GM12891 (cell line): ENCODE measurements at regions not wholly inside any gene's neighbourhood (a gene's known extent, or its start where the extent isn't known, plus 50 kb on each side); places are given as distances from the start of the nearest gene placed in this dataset.

Experiments
- DNase-seq: peaks from one replicate; pipeline ENCODE4 v3.0.0; 2011; ENCODE audit warnings: low spot score; ENCODE audit not compliant: insufficient read length
- FAIRE-seq: peaks from 2 replicates; lab custom pipeline; 2011; peaks lifted over from hg19 to GRCh38; lab: Jason Lieb, UNC
- PAX5 ChIP-seq: IDR thresholded peaks from 2 replicates; pipeline ENCODE4 v1.6.1; 2011; ENCODE audit warnings: low read length, moderate library complexity, mild to moderate bottlenecking; ENCODE audit not compliant: insufficient read depth, severe bottlenecking
- POLR2A ChIP-seq: IDR thresholded peaks from 2 replicates; pipeline ENCODE4 v1.6.1; 2011; ENCODE audit warnings: low read depth, low read length, control low read depth
- POLR2AphosphoS5 ChIP-seq: IDR thresholded peaks from 2 replicates; pipeline ENCODE4 v1.6.1; 2011; ENCODE audit warnings: low read depth, low read length, control low read depth
- POU2F2 ChIP-seq: IDR thresholded peaks from 2 replicates; pipeline ENCODE4 v1.6.1; 2011; ENCODE audit warnings: low read depth, mild to moderate bottlenecking, control low read depth, low read length, moderate library complexity
- SPI1 ChIP-seq: IDR thresholded peaks from 2 replicates; pipeline ENCODE4 v1.6.1; 2011; ENCODE audit warnings: low read depth, low read length, control low read depth
- TAF1 ChIP-seq: IDR thresholded peaks from 2 replicates; pipeline ENCODE4 v1.6.1; 2011; ENCODE audit warnings: low read depth, low read length, control low read depth

- FAIRE-seq: no peak
- TF ChIP-seq POLR2A (no peak), TAF1 (no peak), POLR2AphosphoS5 (no peak), PAX5 (no peak), SPI1 (no peak), POU2F2 (no peak)
- no peak for DNase-seq
These were observed 1669.6 kb downstream of the OTOL1 start for GRCh38 chr3:163166197-163166596.

GRCh38 chr3:163159306-163159705 is 1662.7 kb downstream of the OTOL1 start:
- DNase-seq (no peak), FAIRE-seq (no peak)
- TF ChIP-seq POLR2A: no peak
- no peak for TF ChIP-seq POU2F2
- no peak for TF ChIP-seq POLR2AphosphoS5
- TF ChIP-seq SPI1: no peak

DNA sequence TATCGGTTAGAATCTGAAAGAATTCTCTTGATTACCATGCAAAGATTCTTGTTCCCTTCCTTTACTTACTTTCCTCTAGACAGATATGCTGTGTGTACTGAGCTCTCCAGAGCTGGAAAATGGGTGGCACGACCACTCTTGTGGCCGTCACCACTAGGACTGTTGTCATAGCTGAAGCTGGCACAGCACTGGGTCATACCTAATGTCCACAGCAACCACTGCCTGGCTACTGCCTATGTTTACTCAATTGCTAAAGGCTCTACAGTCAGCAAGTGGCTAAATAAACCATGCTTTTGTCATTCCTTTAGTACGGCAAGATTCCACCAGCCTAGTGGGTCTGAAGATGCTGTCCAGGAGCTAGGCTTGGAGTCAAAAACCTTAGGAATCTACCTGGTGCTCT is 1643.0 kb downstream of the OTOL1 start:
- no peak for TF ChIP-seq SPI1
- TF ChIP-seq PAX5: no peak
- no peak for TF ChIP-seq POU2F2
- TF ChIP-seq POLR2A: no peak
- no peak for TF ChIP-seq POLR2AphosphoS5
- no peak for TF ChIP-seq TAF1
- FAIRE-seq (no peak), DNase-seq (no peak)

DNA sequence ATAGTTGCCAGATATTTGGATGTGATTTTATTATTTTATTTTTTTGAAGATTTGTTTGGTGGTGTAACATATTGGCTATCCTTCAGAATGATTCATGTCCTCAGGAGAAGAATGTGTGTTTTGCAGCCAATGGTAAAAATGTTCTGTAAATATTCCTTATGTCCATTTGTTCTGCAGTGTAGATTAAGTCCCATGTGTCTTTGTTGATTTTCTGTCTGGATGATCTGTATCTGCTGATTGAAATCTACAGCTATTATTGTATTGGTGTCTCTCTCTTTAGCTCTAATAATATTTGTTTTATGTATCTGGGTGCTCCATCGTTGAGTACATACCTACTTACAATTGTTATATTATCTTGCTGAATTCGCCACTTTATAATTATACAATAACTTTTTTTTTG is 1641.7 kb downstream of the OTOL1 start:
- FAIRE-seq (no peak), DNase-seq (no peak)
- TF ChIP-seq POLR2AphosphoS5 (no peak), SPI1 (no peak), POLR2A (no peak), PAX5 (no peak), POU2F2 (no peak), TAF1 (no peak)

GRCh38 chr3:163132111-163132510 is 1635.5 kb downstream of the OTOL1 start:
- no peak for TF ChIP-seq PAX5
- no peak for TF ChIP-seq POLR2AphosphoS5
- no peak for TF ChIP-seq POLR2A
- no peak for TF ChIP-seq TAF1
- no peak for TF ChIP-seq POU2F2
- TF ChIP-seq SPI1: no peak
- DNase-seq: no peak
- no peak for FAIRE-seq

DNA sequence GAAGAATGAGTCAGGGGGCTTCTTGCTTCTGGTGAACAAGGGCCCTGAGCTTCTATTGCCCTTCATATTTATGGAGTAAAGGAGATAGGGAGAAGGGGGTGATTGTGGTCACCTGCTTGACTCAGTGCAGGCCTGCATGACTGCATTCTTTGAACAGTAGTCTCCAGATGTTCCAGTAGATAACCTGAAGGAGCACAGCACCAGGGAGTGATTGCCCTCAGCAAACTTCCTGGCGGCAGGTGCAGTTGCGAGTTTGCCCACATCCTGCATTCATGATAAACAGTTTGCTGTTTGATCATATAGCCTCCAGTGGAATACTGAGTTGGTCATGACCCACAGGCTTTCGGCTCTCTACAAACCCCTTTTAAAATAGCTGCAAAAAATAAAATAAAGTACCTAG is 1632.7 kb downstream of the OTOL1 start:
- DNase-seq (no peak), FAIRE-seq (no peak)
- TF ChIP-seq TAF1: no peak
- TF ChIP-seq POLR2A: no peak
- TF ChIP-seq PAX5: no peak
- no peak for TF ChIP-seq POU2F2
- no peak for TF ChIP-seq SPI1
- TF ChIP-seq POLR2AphosphoS5: no peak

GRCh38 chr3:163126115-163126514 is 1629.5 kb downstream of the OTOL1 start:
- no peak for FAIRE-seq
- DNase-seq: no peak
- TF ChIP-seq TAF1 (no peak), SPI1 (no peak), POLR2AphosphoS5 (no peak), POU2F2 (no peak), POLR2A (no peak), PAX5 (no peak)
